Posterior vena cava (tissue), 2 donors: ENCODE measurements at regions not wholly inside any gene's neighbourhood (a gene's known extent, or its start where the extent isn't known, plus 50 kb on each side); places are given as distances from the start of the nearest gene placed in this dataset.
A peak's percentile ranks its signal among the peaks of the same experiment; 100 is the strongest.

ENCODE experiments used
- DNase-seq: peaks from one replicate; pipeline ENCODE4 v3.0.0-alpha.2; 2020; ENCODE audit warnings: low spot score
- intact Hi-C, 2 donors: fragments of 100-400 bp; cut with DNase I; formaldehyde crosslinking; loops; one replicate each; pipeline versions ENCODE4 v1.14.1 to v1.14.2; 2022 to 2023
- donor health status: DM: yes; HTN: yes; CAD: no.
- donor health status: DM: yes; HTN: yes; CAD: no.

GRCh38 chr5:38207343-38207742, 51.0 kb upstream of the EGFLAM start:
- intact Hi-C loops, result no loop called here

GRCh38 chr5:38202741-38203140, 55.6 kb upstream of the EGFLAM start:
- intact Hi-C loops, result no loop called here

More at GRCh38 chr5:38207343-38207742, 51.0 kb upstream of the EGFLAM start:
- DNase-seq, result no peak

GRCh38 chr5:38200872-38201557, 57.3 kb upstream of the EGFLAM start:
- intact Hi-C loops, result no loop called here
- no peak for DNase-seq

More at GRCh38 chr5:38202741-38203140, 55.6 kb upstream of the EGFLAM start:
- no peak for DNase-seq

DNA sequence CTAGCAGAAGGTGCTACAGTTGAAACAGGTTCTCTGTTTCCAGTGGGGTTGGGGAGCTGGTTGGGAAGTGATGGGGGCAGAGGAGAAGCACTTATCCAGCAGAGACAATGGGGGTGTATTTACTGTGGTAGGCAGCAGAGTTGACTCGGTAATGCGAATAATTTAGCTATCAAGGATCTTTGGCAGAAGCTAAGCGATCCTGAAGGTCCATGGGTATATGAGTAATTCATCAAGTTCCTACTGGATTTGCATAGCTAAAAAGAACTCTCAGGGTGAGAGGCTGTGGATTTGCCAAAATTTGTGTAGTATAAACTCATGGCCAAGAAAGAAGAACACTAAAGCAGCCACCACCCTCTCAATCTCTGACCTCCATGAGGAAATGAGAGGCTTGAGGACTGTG, 61.2 kb upstream of the EGFLAM start:
- DNase-seq, result no peak
- intact Hi-C loops, result loop anchor here in 1 of 2 donors (10.0 kb wide), 1 partner anchor 792 kb away; no protein-coding TSS in a partner anchor

GRCh38 chr5:38193015-38193581, 65.3 kb upstream of the EGFLAM start:
- DNase-seq, result peak; percentile 88
- intact Hi-C loops, result loop anchor here (5.0 to 10.0 kb wide), 2 partner anchors 356 to 788 kb away; no protein-coding TSS in a partner anchor

DNA sequence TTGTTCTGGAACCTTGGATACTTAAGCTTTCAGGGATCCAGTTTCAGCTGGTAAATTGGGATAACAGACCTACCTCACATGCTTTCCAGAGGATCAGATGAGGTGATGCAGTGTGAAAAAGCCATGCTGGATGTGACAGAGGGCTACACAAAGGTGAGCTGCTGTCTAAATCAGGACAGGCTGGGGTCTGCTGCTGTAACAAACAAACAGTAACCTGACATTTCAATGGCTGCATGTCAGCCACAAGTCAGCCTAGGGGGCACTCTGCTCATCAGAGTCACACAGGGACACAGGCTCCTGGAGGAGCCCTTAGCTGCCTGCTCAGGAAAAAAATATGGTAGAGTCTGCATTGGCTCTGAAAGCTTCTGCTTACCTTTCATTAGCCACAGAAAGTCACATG, 66.7 kb upstream of the EGFLAM start:
- no peak for DNase-seq
- intact Hi-C loops, result loop anchor here (5.0 to 10.0 kb wide), 2 partner anchors 354 to 787 kb away; no protein-coding TSS in a partner anchor

GRCh38 chr5:38190111-38190510, 68.2 kb upstream of the EGFLAM start:
- no peak for DNase-seq
- intact Hi-C loops, result loop anchor here (5.0 to 10.0 kb wide), 2 partner anchors 353 to 785 kb away; no protein-coding TSS in a partner anchor

- intact Hi-C loops, result no loop called here
- DNase-seq, result no peak
These were observed 69.3 kb upstream of the EGFLAM start for GRCh38 chr5:38189081-38189504.

DNA sequence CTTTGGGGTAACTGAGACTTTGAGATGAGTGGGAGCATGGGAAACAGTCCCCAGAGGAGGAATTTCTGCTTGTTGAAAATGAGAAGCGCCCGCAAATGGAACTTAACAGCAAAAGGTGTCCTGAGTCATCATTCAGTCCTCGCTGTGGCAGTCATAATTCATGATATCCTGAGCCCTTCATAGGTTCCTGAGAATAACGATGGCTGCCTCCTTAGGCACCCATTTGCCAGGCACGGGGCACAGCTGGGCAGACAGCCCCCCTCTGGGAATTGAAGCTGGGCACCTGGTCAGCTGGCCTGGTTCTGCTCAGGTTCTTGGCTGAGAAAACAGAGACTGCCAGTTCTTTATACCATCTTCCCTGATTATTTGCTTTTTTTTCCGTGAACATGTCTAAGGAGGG, 69.8 kb upstream of the EGFLAM start:
- DNase-seq, result no peak
- intact Hi-C loops, result no loop called here

GRCh38 chr5:38187532-38187931, 70.8 kb upstream of the EGFLAM start:
- no peak for DNase-seq
- intact Hi-C loops, result no loop called here

- DNase-seq, result no peak
- intact Hi-C loops, result no loop called here
These were observed 73.7 kb upstream of the EGFLAM start for GRCh38 chr5:38184627-38185026.

DNA sequence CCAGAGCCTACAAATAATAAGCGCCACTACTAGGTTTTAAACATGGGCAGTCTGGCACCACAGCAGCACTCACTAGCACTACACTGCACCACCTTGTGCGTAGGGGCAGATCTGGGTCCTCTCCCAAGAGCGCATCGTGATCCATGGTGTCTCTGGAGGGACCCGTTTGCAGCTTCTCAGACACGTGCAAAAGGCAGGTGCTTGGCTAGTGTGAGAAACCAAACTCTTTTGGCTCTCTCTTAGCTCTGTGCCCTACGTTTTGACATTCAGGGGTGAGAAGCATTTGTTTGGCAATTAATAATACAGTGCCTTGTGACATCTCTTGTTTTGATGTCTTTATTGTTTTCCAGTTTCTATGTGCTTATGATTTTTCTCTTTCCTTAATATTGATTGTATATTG, 75.4 kb upstream of the EGFLAM start:
- intact Hi-C loops, result no loop called here

GRCh38 chr5:38168029-38168428, 90.3 kb upstream of the EGFLAM start:
- intact Hi-C loops, result no loop called here

More for the DNA sequence above, 75.4 kb upstream of the EGFLAM start:
- DNase-seq, result no peak

DNA sequence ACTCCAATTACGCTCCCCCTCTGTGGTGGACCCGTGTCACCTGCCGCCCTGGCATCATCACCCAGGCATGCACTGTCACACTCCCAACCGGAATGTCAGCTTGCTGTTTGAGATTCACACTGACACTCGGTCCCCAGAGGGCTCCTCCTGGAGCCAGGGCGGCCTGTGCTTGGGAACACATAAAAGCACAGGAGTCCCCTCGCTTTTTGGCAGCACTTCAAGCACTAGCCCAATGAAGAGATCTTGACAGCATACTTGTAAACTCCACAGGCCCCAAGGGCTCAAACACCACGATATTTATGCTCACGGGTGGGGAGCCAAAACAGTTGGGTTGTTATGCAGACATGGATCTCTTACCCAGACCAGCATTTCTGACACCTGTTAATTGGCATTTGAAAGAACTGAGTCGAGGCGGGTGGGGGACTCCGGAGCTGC, 90.8 kb upstream of the EGFLAM start:
- DNase-seq, result no peak
- intact Hi-C loops, result no loop called here

More at GRCh38 chr5:38168029-38168428, 90.3 kb upstream of the EGFLAM start:
- no peak for DNase-seq

DNA sequence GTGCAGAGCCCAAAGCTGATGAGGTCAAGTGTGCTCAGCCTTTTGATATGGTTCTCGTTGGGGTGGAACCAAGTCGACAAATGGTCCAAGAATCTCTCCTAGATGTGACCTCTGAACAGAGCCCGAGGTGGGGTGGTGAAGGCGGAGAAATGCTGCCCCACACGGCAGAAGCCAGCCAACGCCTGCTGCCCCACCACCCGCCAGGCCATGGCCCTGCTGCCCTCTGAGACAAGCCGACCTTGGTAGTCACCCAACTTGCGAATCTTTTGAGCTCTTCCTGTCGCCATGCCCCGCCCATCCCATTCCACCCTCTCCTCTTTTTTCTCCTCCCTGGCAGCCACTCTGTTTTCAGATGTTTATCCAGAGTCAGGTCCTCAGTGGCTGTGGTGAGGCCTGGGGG, 91.5 kb upstream of the EGFLAM start:
- no peak for DNase-seq
- intact Hi-C loops, result no loop called here

GRCh38 chr5:38165435-38165834, 92.9 kb upstream of the EGFLAM start:
- no peak for DNase-seq
- intact Hi-C loops, result no loop called here

DNA sequence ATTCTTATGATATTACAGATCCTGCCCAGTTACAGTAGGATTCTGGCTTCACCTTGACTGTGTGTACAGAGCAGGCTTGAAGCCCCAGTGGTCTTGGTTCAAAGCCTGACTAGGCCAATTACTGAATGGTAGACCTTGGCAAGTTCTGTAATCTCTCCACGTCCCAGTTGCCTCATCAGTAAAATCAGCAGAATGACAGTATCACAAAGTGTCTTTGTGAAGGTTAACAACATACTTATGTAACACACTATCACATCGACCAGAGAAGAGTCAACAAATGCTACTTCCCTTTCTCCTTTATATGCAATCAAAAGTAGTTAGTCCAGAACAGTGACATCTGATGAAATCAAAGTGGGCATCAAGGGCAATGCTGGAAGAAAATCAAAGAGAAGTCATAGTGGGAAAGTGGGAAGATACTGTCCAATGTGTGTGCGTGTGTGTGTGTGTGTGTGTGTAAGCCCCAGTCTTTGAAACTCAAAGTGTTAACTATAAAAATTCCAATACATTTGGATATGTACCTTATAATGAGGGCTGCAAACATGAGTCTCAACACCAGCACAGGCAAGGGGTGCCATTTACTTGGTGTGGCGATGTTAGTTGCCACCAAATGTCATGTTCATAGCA, 93.5 kb upstream of the EGFLAM start:
- intact Hi-C loops, result no loop called here
- DNase-seq, result no peak

GRCh38 chr5:38163636-38164237, 94.6 kb upstream of the EGFLAM start:
- intact Hi-C loops, result no loop called here
- DNase-seq, result no peak

DNA sequence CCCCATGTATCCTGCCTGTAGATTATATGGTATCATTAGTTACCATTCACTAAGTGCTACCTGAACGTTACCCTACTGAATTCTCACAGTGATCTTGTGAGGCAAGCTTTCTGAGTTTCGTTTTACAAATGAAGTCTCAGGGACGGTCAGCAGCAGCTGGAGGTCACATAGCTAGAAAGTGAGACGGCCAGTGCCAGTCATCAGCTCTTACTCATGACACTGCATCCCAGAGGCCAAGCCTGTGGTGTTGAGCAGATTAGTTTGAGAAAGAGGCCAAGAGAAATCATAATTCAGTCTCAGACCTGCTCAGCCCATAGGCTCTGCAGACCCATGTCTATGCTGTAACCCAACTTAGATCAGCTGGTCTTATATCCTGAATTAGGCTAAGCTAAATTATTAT, 95.7 kb upstream of the EGFLAM start:
- no peak for DNase-seq
- intact Hi-C loops, result no loop called here

- no peak for DNase-seq
- intact Hi-C loops, result no loop called here
These were observed 101.3 kb upstream of the EGFLAM start for GRCh38 chr5:38157024-38157423.
